Breast epithelium (tissue), 3 donors: ENCODE measurements at regions not wholly inside any gene's neighbourhood (a gene's known extent, or its start where the extent isn't known, plus 50 kb on each side); places are given as distances from the start of the nearest gene placed in this dataset.

Source experiments
- CTCF ChIP-seq, 3 donors: fragments of 450-650 bp; IDR thresholded peaks; one replicate each; pipeline ENCODE4 v1.5.1; 2016 to 2017; ENCODE audit warnings: antibody characterized with exemption in 3 of 3, mild to moderate bottlenecking in 3 of 3, moderate library complexity in 3 of 3
- POLR2A ChIP-seq: fragments of 450-650 bp; IDR thresholded peaks from one replicate; pipeline ENCODE4 v1.6.1; 2016; ENCODE audit warnings: antibody characterized with exemption, mild to moderate bottlenecking, moderate library complexity

- no peak for TF ChIP-seq CTCF (IDR thresholded peaks at IDR 0.05)
- TF ChIP-seq POLR2A = no peak
Measured at GRCh38 chr3:34046154-34046553, 247.7 kb downstream of the PDCD6IP start.
